VCaP (cell line): ENCODE measurements at regions not wholly inside any gene's neighbourhood (a gene's known extent, or its start where the extent isn't known, plus 50 kb on each side); places are given as distances from the start of the nearest gene placed in this dataset.
A peak's percentile ranks its signal among the peaks of the same experiment; 100 is the strongest.

Experiments used
- H3K27ac ChIP-seq: fragments of 450-650 bp; 2 replicates; pipeline ENCODE4 v1.5.1; 2017
- CTCF ChIP-seq: fragments of 450-650 bp; conservative IDR thresholded peaks from 2 replicates; pipeline ENCODE4 v1.5.1; 2017; ENCODE audit warnings: mild to moderate bottlenecking, moderate library complexity

DNA sequence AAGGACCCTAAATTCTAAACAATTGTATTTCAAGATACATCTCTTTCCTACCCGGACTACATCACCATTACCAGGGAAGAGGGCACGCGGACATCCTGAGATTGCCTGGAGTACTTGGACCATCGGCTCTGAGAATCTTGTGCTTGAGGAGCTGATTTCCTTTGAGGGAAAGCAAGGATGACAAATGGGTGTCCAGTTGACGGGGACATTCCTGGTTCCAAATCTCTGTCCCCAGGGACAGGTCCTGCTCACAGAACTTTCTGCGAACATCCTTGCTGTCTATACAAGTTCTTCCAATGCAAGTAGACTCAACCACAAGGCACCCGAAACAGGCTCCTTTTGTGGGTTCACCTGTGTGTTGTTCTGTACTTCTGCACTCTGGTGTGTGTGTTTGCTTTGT is 289.5 kb upstream of the MYT1L start:
- H3K27ac ChIP-seq: no peak overlapping the region
- no peak for TF ChIP-seq CTCF

DNA sequence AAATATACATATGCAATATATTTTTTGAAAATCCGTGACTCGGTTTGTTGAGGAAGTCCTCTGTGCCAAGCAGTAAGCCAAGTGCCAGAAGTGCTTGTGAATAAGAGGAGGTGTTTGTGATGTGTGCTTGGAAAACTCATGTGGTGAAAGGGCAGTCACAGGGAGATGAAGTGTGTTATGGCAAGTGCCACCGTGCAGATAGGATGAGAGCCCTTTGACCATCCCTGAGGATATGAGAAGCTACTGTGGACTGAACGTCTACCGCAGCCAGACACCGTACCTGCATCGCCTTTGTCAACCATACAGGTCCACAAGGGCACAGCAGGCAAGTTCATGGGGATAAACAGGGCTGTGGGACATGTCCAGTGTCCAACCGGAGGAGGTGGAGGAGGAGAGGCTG is 288.9 kb upstream of the MYT1L start:
- no peak overlapping the region for H3K27ac ChIP-seq
- no peak for TF ChIP-seq CTCF

- H3K27ac ChIP-seq: no peak overlapping the region; the same call in 1 of the 2 replicates
- no peak for TF ChIP-seq CTCF
Measured at GRCh38 chr2:2614452-2614851, 283.4 kb upstream of the MYT1L start.

- peak overlapping the region; percentile 65 for H3K27ac ChIP-seq
- TF ChIP-seq CTCF: no peak
Measured at GRCh38 chr2:2613279-2614199, 282.5 kb upstream of the MYT1L start.

DNA sequence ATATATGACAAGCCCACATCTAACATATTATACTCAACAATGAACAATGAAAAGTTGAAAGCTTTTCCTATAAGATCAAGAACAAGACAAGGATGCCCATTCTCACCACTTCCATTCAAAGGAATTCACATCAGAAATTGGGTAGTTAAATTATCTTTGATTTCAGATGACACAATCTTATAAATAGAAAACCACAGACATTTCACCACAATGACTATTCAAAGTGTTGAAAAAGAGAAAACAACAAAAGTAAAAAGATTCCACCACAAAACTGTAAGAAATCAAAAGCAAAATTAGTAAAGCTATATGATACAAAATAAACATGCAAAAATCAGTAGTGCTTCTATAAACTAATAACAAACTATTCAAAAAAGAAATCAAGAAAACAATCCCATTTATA is 279.7 kb upstream of the MYT1L start:
- H3K27ac ChIP-seq: no peak overlapping the region
- TF ChIP-seq CTCF: no peak

- H3K27ac ChIP-seq: no peak overlapping the region
- TF ChIP-seq CTCF: no peak
Measured at GRCh38 chr2:2600366-2600765, 269.3 kb upstream of the MYT1L start.

GRCh38 chr2:2599441-2599840 is 268.4 kb upstream of the MYT1L start:
- no peak for TF ChIP-seq CTCF
- H3K27ac ChIP-seq: no peak overlapping the region
